SU-DHL-6 (cell line): ENCODE measurements at regions not wholly inside any gene's neighbourhood (a gene's known extent, or its start where the extent isn't known, plus 50 kb on each side); places are given as distances from the start of the nearest gene placed in this dataset.

ENCODE experiments used
- H2AFZ ChIP-seq: fragments of 200-600 bp; sonication (generic); 2 replicates; pipeline ENCODE4 v1.6.1; 2014; ENCODE audit warnings: low read depth, mild to moderate bottlenecking, moderate library complexity, mixed read lengths, antibody characterized with exemption, low read length; ENCODE audit not compliant: severe bottlenecking
- H3F3A ChIP-seq: fragments of 200-600 bp; shearing (Covaris generic); 2 replicates; pipeline ENCODE4 v1.6.0; 2016; ENCODE audit warnings: antibody characterized with exemption, mild to moderate bottlenecking; ENCODE audit not compliant: insufficient read depth
- H3K27ac ChIP-seq: fragments of 200-600 bp; sonication (generic); 2 replicates; pipeline ENCODE4 v1.5.1; 2016; ENCODE audit warnings: low read depth, mild to moderate bottlenecking, low read length, moderate library complexity, mixed read lengths
- H3K27me3 ChIP-seq: fragments of 200-600 bp; sonication (generic), shearing (Covaris generic); 2 replicates; pipeline ENCODE4 v1.6.0; 2014; ENCODE audit warnings: mild to moderate bottlenecking, low read length
- H3K36me3 ChIP-seq: fragments of 200-600 bp; sonication (generic); 2 replicates; pipeline ENCODE4 v1.6.1; 2014; ENCODE audit warnings: mild to moderate bottlenecking, low read length, mixed read lengths
- H3K4me2 ChIP-seq: fragments of 300-600, 200-600 bp; shearing (Covaris generic), sonication (generic); 2 replicates; pipeline ENCODE4 v1.6.0; 2014; ENCODE audit warnings: low read length, low read depth, mild to moderate bottlenecking; ENCODE audit not compliant: poor library complexity, severe bottlenecking
- H3K4me3 ChIP-seq: fragments of 200-600 bp; sonication (generic); 2 replicates; pipeline ENCODE4 v1.5.1; 2014; ENCODE audit warnings: antibody characterized with exemption, low read length, mild to moderate bottlenecking, mixed read lengths; ENCODE audit not compliant: insufficient read depth, poor library complexity, severe bottlenecking
- H3K79me2 ChIP-seq: fragments of 200-600 bp; sonication (generic); 2 replicates; pipeline ENCODE4 v1.6.1; 2014; ENCODE audit warnings: mild to moderate bottlenecking, low read length, moderate library complexity; ENCODE audit not compliant: insufficient read depth
- H3K9ac ChIP-seq: fragments of 200-600 bp; sonication (generic); 2 replicates; pipeline ENCODE4 v1.7.0; 2014; ENCODE audit warnings: mild to moderate bottlenecking, low read length
- H3K9me2 ChIP-seq: fragments of 200-600 bp; sonication (generic); replicated peaks from 2 replicates; pipeline ENCODE4 v1.6.1; 2014; ENCODE audit warnings: low read length; ENCODE audit not compliant: insufficient read depth
- H3K9me3 ChIP-seq: fragments of 200-600 bp; sonication (generic); 2 replicates; pipeline ENCODE4 v1.6.1; 2014; ENCODE audit warnings: low read length, mixed read lengths; ENCODE audit not compliant: insufficient read depth
- H4K20me1 ChIP-seq: fragments of 200-600 bp; sonication (generic); 2 replicates; pipeline ENCODE4 v1.6.1; 2014; ENCODE audit warnings: low read depth, mild to moderate bottlenecking, antibody characterized with exemption, low read length, moderate library complexity, mixed read lengths
- CTCF ChIP-seq: fragments of 200-600 bp; sonication (generic); IDR thresholded peaks from one replicate; pipeline ENCODE4 v1.5.1; 2017; ENCODE audit warnings: antibody characterized with exemption, mild to moderate bottlenecking, low read length, moderate library complexity; ENCODE audit not compliant: insufficient read depth, poor library complexity, severe bottlenecking
- EZH2phosphoT487 ChIP-seq: fragments of 200-600 bp; sonication (generic), shearing (Covaris generic); conservative IDR thresholded peaks from 2 replicates; pipeline ENCODE4 v1.6.1; 2018; ENCODE audit warnings: mild to moderate bottlenecking, antibody characterized with exemption, low read length, moderate library complexity, mixed read lengths

- Histone ChIP-seq H3F3A (no peaks in the 10 kb centered on the region), H3K27me3 (no peaks in the 10 kb centered on the region), H3K9me3 (no peaks in the 10 kb centered on the region), H4K20me1 (no peaks in the 10 kb centered on the region), H3K36me3 (no peaks in the 10 kb centered on the region), H3K79me2 (no peaks in the 10 kb centered on the region), H3K4me3 (no peak overlapping the region), H3K9ac (no peak overlapping the region), H3K4me2 (no peak overlapping the region), H3K27ac (no peak overlapping the region), H2AFZ (no peak overlapping the region), H3K9me2 (no peaks in the 10 kb centered on the region)
- TF ChIP-seq CTCF, result no peak
- TF ChIP-seq EZH2phosphoT487, result no peak
Measured at GRCh38 chr15:69857686-69858391, 239.9 kb downstream of the TLE3 start.

DNA sequence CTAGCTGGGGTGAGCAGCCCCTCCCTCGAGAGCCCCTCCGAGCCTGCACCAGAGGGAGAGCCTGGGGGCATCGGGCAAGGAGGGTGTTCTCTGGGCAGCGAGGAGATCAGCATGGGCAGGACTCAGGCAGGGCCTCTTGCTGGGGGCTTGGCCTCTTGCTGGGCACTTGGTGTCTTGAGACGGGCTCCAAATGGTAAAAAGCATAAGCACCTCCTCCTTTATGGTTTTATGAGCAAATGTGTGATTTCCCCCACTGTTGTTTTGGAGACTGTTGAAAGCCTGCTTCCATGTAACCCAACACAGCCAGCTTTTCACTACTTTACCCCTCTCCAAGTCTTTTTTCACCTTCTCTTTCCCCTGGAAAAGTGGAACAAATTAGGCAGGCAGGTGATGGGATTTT is 239.3 kb downstream of the TLE3 start:
- no peak overlapping the region for H3K4me3 ChIP-seq
- no peak overlapping the region for H3K9ac ChIP-seq
- no peaks in the 10 kb centered on the region for H3K36me3 ChIP-seq
- no peaks in the 10 kb centered on the region for H3K27me3 ChIP-seq
- H3K79me2 ChIP-seq, result no peaks in the 10 kb centered on the region
- no peak for TF ChIP-seq CTCF
- TF ChIP-seq EZH2phosphoT487, result no peak
- H4K20me1 ChIP-seq, result no peaks in the 10 kb centered on the region
- no peaks in the 10 kb centered on the region for H3F3A ChIP-seq
- H3K4me2 ChIP-seq, result no peak overlapping the region
- no peak overlapping the region for H2AFZ ChIP-seq
- no peak overlapping the region for H3K27ac ChIP-seq
- no peaks in the 10 kb centered on the region for H3K9me2 ChIP-seq
- no peaks in the 10 kb centered on the region for H3K9me3 ChIP-seq

DNA sequence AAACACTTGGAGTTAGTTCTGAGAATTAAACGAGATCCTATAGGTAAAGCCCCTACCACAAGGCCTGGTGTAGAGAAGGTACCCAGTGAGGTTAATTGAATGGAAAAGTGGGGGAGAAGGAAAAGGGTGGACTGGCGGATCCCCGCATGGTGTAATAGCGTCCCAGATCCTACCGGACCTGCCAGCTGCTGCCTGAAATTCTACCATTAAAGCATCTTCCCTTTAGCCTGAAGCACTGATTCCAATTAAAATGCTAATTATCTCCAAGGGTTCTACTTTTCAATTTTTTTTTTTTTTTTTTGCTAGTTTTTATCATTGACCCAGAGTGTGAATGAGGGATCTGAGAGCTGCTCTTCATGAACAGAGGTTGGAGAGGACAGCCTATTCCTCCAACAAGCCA is 237.9 kb downstream of the TLE3 start:
- H3K9ac ChIP-seq, result no peak overlapping the region
- no peaks in the 10 kb centered on the region for H4K20me1 ChIP-seq
- H3K4me2 ChIP-seq, result no peak overlapping the region
- H3K36me3 ChIP-seq, result no peaks in the 10 kb centered on the region
- no peak for TF ChIP-seq EZH2phosphoT487
- no peak for TF ChIP-seq CTCF
- no peaks in the 10 kb centered on the region for H3K79me2 ChIP-seq
- no peak overlapping the region for H3K4me3 ChIP-seq
- H3K27ac ChIP-seq, result no peak overlapping the region
- no peaks in the 10 kb centered on the region for H3K27me3 ChIP-seq
- H3K9me3 ChIP-seq, result no peaks in the 10 kb centered on the region
- no peaks in the 10 kb centered on the region for H3F3A ChIP-seq
- H2AFZ ChIP-seq, result no peak overlapping the region
- H3K9me2 ChIP-seq, result no peaks in the 10 kb centered on the region
